GM19395 (cell line): ENCODE measurements at regions not wholly inside any gene's neighbourhood (a gene's known extent, or its start where the extent isn't known, plus 50 kb on each side); places are given as distances from the start of the nearest gene placed in this dataset.

Experiments used
- ATAC-seq: cut with Tn5 transposase; IDR thresholded peaks from one replicate; pipeline ENCODE4 v1.9.1; 2021; ENCODE audit warnings: mild to moderate bottlenecking, moderate library complexity; ENCODE audit not compliant: unreplicated experiment

DNA sequence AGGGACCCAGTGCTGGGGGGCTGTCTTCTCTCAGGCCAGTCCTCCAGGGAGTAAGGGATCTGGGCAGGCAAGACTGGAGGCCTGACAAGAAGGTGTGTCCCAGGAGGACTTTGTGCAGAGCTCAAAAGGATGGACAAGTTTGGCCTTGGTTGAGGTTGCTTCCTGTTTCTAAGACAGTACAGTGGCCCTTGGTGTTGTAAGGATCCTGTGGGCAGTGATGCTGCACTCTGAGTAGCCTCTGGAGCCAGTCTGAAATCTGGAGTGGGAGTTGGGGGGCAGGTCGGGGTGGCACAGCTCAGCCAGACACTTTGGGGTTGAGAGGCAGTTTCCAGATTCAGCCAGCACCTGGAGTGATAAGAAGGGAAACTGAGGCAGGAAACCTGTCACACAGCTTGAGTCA lies 139.2 kb upstream of the ZMIZ1 start:
- no peak for ATAC-seq

DNA sequence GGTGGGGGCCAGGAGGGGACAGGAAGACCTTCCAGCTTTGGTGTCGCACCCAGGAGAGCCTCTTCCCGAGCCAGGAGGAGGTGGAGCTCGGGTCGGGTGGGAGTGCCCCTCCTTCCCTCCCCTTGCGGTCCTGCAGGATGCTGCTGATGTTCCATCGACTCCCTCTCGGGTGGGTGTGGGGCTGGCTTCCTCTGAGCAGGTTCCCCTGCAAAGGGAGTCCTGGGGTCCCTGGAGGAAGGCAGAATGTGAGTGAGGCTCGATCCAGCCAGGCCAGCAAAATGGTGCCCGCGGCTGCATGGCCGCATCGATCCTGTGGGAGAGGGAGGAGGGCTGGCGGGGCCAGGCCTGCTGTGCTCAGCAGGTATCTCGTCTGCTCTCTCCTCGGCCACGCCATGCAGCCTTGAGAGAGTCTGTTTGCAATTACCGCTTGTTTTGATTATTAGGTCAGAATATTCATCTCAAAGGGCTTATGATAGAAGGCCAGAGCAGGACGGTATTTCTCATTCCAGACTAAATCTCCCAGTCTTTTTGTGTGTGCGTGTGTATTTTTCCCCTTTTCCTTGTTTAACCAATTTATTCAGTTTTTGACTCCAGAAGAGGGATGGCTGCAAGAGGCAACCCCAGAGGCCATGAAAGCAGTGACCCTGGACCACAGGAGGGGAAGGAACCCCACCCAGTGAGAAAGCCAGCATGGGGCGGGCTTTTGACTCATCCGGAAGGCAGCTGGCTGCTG lies 137.3 kb upstream of the ZMIZ1 start:
- no peak for ATAC-seq

DNA sequence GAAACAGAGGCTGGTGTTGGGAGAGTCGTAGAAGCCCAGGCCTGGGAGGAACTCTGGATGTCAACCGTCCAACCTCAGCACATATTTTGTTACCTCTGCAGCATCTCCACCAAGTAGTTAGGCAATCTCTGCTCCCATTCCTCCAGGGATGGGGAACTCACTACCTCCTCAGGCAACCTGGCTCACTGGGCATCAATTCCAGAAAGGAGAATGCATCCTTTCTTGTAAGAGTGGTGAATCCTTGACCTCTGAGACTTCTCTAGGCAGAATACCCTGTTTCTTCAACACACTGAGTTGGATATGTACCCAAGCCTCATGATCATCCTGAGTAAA lies 136.7 kb upstream of the ZMIZ1 start:
- ATAC-seq: no peak

DNA sequence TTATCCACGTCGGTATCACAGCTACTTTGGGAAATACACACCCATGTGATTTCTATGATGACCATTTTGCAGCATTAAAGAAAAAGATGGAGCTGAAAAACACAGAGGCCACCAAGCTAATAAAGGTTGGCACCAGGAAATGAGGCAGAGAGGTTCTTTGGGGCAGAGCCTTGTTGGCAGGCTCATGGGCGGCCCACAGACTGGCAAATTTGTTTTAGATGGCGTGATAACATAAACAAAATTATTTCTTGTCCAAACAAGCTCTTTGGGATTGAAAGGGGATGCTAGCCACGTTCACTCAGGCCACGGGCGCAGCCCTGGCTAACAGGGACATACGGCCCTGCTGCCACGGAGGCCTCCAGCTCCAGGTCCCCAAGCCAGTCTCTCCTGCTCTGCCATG lies 135.9 kb upstream of the ZMIZ1 start:
- no peak for ATAC-seq

DNA sequence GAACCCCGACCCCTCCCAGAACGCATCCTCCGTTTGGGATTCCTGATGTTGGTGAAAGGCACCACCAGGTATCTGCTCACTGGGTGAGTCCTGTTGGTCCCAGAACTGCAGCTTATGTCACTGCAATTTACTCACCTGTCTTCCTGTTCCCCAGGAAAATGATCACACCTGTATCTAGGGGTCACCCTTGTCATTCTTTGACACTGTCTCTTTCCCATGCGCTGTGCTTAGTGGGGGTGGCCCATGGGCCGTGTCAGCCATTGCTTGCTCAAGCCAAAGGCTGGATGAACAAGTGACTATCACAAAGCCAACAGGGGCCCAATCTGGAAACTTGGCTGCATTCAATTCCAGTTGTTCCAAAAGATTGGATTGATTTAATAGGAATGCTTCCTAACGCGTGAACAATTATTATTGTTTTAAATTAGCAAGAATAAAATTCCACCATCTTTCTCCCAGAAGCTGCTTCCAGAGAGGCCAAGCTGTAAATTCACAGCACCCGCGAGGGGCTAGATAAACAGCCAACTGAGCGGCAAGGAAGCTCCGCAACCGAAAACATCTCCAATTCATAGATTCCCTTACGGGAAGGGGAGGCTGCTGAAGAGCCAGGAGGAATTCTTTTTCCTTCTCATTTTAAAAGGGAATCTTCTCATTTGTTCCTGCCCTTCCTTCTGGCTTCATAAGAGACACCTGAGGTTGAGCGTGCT lies 134.8 kb upstream of the ZMIZ1 start:
- ATAC-seq: no peak

GRCh38 chr10:78934532-78934898 lies 134.3 kb upstream of the ZMIZ1 start:
- no peak for ATAC-seq

DNA sequence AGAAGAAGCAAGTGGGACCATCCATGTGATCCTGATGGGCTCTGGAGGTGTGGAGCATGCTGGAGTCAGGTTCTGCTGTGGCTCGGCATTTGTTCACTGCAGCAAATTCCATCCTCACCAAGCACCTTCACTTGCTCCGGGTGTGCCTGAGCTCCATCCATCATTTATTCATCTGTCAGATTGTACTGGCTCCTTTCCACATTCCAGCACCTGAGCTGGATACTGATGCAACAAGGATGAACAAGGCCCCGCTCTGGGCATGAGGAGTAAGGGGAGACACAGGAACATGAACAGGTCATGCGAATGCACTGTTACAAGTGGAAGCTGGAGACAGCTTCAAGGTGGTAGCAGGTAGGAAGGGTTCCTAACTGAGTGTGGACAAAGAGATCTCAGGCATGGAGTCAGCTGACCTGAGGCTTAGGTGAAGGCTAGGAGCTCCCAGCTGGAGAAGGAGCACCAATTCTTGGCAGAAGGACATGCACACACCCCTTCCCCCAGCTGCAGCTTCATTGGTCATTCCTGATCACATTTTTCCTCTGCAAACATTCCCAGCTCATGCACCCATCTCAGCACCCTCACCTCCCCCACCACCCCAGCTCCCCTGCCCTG lies 133.7 kb upstream of the ZMIZ1 start:
- no peak for ATAC-seq

- ATAC-seq: no peak
Measured at GRCh38 chr10:78935697-78936407, 132.9 kb upstream of the ZMIZ1 start.

DNA sequence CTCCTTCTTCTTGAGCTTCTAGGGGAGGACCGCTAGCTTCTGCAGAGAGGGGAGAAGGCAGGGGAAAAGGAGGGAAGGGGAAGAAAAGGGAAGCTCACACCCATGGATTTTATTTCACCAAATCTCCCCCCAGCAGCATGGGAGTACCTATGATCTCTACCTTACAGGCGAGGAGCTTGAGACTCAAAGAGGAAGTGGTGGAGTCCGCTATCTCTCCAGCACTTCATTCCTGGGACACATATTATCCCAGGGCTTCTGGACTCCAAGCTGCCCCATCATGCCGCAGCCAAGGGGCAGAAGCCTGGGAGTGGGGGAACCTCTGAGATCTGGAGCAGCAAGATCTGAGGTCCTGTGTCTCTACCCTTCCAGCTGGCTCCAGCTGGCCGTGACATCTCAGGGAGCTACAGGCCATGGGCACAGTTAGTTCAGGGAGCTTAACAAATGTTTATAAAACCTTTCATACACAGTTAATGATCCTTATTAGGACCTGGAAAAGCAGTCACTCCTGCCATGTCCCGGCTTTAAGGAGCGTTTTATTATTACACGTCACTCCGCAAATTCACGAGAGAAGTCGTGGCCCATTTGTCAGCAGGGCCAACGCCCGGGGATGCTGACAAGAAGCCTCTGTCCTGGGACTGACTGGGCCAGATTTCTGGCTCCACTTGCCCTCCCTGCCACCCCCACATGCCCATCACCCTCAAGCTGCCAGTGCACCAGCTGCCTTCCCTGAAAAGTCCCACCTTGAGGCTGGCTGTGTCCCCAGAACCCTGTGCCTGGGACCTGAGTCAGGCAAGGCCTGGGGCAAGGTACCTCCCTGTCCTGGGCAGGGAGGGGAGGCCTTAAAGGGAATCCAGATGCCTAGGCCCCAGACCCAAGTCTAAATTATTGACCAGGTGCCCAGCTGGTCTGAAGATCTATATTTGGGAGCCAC lies 132.1 kb upstream of the ZMIZ1 start:
- no peak for ATAC-seq

- ATAC-seq: no peak
Measured at GRCh38 chr10:78937393-78937792, 131.4 kb upstream of the ZMIZ1 start.

GRCh38 chr10:78937800-78938694 lies 130.7 kb upstream of the ZMIZ1 start:
- no peak for ATAC-seq

- ATAC-seq: no peak
Measured at GRCh38 chr10:78938695-78939672, 129.8 kb upstream of the ZMIZ1 start.

DNA sequence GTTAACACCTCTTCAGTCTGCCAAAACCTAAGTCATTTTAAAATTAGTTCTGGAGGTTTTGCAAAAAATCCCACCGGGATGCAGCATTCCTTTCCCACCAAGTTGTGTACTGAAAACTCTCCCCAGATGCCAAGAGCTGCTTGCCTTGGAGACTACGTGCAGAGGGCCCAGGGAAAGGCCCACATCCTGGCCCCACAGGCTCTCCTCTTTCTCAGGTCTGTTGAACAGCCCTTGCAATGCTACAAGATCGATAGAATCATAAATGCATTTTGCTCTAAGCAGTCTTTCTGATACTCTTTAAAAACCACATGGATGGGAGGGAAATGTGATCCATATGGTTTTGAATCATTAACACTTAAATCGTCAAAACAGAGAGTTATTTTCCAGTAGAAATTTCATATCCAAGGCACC lies 126.7 kb upstream of the ZMIZ1 start:
- ATAC-seq: no peak

DNA sequence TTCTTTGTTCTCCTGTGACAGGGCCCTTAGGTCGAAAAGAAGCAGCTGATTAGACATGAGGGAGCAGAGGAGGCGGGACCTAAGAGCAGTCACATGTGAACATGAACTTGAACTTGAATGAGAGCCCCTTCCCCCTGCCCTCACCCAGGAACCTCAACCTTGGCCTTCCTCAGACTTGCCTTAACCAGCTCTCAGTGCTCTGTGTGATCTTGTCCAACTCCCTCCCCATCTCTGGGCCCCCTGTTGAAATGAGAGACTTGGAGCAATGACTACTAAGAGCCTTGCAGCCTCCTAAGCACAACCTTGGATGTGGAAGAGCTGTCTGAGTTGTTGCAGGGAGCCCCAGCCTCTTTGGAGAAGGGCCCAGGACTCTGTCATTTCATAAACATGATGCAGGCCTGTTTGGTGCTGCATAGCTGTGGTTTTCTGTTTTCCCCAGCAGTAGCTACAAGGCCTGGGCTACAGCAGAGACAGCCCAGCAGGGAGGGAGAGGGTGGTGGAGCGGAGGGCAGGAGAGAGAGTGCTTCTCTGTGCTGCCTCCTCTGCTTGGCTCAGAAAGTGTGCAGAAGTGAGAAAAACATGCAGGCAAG lies 123.9 kb upstream of the ZMIZ1 start:
- no peak for ATAC-seq

DNA sequence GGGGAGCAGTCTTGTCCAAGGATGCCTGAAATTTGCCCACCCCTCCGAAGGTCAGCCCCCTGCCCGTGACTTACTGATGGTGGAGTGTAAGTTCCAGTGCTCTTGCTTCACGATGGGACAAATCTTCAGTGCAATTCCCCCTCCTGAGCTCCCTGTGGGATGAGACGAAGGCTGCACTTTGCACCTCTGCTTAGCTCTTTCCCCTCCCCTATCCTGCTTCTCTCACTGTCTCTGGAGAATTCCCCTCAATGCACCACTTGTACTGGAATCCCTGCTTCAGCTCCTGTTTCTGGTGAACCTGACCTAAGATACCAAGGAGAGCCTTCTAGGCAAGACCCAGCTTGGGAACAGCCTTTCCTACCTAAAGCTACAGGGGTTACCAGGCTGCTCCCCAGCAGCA lies 122.9 kb upstream of the ZMIZ1 start:
- no peak for ATAC-seq

- no peak for ATAC-seq
Measured at GRCh38 chr10:78947226-78947625, 121.5 kb upstream of the ZMIZ1 start.

- no peak for ATAC-seq
Measured at GRCh38 chr10:78947733-78948132, 121.0 kb upstream of the ZMIZ1 start.

GRCh38 chr10:78948621-78949030 lies 120.1 kb upstream of the ZMIZ1 start:
- ATAC-seq: no peak
